ENCODE measurements at regions not wholly inside any gene's neighbourhood (a gene's known extent, or its start where the extent isn't known, plus 50 kb on each side); places are given as distances from the start of the nearest gene placed in this dataset.
"Not testable (repeated sequence)": the region's sequence is repeated elsewhere in the genome, so short reads cannot be mapped to it uniquely, and the experiment has no call there.

DNA sequence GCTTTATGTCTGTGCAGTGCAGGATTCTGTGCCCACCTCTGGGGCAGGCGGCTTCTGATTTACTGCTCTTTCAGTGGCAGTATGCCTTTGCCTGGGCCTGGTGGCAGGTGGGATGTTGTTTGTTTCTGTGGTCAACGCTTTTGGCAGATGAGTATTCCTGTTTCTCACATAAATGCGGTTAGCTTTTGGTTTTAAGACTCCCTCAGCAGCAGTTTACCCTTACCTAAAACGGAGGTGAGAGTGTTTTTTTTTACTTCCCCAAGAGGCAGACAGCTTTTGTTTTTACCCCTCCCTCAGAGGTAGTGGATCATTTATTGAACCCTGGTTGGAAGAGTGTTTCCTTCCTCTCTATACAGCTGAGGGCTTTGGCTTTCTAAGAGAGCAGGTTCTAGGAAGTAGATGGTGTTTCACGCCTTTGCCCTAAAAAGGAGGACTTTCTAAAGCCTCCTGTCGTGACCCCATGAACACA is 134.1 kb upstream of the PLSCR5 start:
- no peak for DNase-seq

- no peak for DNase-seq
Observed at GRCh38 chr3:146732325-146732724, 127.2 kb upstream of the PLSCR5 start.

GRCh38 chr3:146715170-146715569 is 110.0 kb upstream of the PLSCR5 start:
- DNase-seq = no peak

- no peak for DNase-seq
Observed at GRCh38 chr3:146712806-146713205, 107.7 kb upstream of the PLSCR5 start.

DNA sequence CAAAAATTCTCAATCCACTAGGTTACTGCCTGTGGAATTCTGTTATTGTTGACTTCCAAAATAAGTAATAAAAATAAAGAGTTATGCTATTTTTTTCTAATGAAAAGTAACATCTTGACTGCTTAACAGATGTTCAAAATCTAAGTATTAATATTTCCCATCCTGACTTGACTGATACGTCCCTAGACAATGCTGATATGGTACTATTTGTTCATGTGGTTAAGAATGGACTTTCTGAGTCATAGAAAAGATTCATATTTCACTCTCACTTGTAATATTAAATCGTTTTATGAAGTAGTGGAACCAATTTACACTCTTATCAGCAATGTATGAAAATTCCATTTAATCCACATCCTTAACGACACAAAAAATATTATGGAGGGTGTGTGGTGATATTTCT is 104.8 kb upstream of the PLSCR5 start:
- no peak for DNase-seq

- no peak for DNase-seq
Observed at GRCh38 chr3:146705225-146705624, 100.1 kb upstream of the PLSCR5 start.

GRCh38 chr3:146702237-146702636 is 97.1 kb upstream of the PLSCR5 start:
- DNase-seq = no peak

DNA sequence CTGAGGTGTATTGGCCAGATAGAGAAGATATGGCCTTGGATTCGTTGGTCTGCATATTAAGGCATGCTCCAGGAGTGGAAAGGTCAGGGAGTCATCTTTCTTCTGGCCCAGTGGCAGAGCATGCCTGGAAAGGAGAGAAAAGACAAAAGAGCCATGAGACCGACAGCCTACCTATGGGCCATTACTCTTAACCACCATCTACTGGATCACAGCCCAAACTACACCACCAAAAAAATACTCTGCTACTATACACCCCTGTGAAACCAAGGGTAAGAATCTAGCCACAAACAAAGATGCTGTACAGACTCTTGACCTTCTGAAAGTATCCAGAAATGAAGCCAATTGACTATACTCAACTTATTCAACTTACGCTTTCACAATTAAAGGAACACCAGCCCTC is 96.1 kb upstream of the PLSCR5 start:
- no peak for DNase-seq

DNA sequence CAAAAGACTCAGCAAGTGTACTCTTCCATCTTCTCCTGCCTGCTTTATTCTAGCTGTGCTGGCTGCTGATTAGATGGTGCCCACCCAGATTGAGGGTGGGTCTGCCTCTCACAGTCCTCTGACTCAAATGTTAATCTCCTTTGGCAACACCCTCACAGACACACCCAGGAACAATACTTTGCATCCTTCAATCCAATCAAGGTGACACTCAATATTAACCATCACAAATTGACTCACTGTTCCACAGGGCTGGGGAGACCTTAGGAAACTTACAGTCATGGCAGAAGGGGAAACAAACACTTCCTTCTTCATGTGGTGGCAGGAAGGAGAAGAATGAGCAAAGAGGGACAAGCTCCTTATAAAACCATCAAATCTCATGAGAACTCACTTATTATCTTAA is 94.9 kb upstream of the PLSCR5 start:
- not testable (repeated sequence) for DNase-seq

DNA sequence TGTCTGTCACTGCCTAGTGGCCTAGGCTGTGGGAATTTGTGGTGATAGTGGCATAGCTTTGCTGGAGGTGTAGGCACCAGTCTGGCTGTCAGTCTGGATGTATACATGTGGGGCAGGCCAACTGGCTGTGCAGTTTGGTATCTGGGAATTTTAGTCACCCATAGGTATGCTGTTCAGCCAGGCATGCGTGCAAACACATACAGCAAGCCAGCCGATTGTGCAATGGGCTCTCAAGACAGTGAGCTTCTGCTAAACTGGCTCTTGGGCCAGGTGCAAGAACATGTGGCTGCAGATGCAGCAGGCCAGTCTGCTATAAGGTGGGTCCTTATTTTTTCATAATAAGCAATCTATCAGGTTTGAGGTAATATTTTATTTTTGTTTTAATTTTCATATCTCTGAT is 87.1 kb upstream of the PLSCR5 start:
- no peak for DNase-seq

DNA sequence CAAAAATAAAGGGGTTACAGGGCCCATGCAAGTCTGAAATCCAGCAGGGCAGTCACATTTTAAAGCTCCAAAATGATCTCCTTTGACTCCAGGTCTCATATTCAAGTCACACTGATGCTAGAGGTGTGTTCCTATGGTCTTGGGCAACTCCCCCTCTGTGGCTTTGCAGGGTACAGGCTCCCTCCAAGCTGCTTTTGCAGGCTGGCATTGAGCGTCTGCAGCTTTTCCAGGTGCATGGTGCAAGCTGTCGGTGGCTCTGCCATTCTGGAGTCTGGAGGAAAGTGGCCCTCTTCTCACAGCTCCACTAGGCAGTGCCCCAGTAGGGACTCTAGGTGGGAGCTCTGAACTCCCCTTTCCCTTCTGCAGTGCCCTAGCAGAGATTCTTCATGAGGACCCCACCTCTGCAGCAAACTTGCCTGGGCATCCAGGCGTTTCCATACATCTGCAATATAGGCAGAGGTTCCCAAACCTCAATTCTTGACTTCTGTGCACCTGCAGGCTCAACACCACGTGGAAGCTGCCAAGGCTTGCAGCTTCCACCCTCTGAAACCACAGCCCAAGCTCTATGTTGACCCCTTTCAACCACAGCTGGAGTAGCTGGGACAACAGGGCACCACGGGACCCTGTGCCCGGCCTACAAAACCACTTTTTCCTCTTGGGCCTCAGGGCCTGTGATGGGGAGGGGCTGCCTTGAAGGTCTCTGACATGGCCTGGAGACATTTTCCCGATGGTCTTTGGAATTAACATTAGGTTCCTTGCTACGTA is 80.1 kb upstream of the PLSCR5 start:
- DNase-seq = no peak

- no peak for DNase-seq
Observed at GRCh38 chr3:146682171-146682570, 77.0 kb upstream of the PLSCR5 start.

- no peak for DNase-seq
Observed at GRCh38 chr3:146680617-146681016, 75.5 kb upstream of the PLSCR5 start.

DNA sequence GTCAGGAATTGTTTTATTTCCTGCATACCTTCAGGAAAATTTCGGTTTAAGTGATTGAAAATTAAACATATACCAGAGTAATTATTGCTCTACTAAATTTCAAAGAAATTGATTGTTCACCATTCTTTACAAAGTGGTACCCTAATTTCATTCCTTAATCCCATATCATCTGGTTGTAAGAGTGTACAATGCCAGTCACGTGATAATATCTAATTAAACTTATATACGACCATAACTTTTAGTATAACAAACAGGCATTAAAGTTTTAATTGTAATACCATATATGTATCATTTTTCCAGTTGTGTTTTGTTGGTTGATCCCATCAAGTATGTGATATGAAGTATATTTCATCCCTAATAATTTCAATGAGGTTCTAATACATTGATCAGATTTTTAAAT is 74.8 kb upstream of the PLSCR5 start:
- DNase-seq = no peak

DNA sequence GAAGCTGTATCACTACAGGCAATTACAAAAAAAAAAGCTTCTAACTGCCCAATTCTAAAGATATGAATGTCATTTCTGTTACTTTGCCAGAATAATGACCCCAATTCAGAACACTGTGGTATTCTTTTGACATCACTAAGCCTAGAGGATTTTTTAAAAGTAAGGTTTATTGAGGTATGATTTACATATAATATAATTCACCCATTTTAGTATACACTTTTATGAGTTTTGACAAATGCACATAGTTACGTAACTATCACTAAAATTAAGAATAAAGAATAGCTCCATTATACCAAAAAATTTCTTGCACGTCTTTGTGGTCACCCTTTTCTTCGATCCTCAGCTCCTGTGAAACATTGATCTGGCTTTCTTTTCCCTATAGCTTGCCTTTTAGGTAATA is 74.0 kb upstream of the PLSCR5 start:
- DNase-seq = no peak

DNA sequence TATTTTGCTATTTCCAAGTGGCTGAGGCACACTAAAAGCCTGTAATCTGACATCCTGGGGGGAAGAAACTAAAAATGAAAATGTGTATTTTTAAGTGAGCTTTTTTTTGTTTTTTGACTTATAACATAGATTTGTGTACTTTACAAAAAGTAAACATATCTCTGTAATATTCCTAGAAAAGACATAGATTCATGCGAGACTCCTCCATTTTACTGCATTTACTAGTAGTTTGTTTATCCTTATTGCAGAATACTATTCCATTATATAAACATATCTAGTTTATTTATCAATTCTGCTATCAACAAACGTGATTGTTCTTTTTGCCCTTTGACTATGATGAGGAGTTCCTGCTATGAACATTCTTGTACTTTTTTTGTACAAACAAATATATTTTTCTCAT is 67.8 kb upstream of the PLSCR5 start:
- no peak for DNase-seq

DNA sequence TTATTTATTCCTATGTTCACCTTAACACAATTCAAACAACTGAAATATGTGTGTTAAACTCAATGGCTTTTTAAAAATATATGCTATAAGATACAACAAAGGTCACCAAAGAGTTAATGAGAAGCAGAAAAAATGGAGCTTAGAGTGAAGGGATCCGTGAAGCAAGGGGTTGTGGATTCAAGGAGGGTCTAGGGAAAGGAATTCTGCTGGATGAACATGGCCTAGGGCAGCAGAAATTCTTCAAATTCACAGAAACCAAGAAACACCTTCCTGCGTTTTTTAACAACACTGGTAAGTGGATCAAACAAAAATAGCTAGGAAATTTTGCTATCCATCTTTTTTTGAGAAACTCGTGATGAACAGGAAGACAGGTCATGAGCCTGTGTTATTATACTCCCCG is 59.3 kb upstream of the PLSCR5 start:
- DNase-seq = no peak

- DNase-seq = no peak
Observed at GRCh38 chr3:146658841-146659240, 53.7 kb upstream of the PLSCR5 start.

DNA sequence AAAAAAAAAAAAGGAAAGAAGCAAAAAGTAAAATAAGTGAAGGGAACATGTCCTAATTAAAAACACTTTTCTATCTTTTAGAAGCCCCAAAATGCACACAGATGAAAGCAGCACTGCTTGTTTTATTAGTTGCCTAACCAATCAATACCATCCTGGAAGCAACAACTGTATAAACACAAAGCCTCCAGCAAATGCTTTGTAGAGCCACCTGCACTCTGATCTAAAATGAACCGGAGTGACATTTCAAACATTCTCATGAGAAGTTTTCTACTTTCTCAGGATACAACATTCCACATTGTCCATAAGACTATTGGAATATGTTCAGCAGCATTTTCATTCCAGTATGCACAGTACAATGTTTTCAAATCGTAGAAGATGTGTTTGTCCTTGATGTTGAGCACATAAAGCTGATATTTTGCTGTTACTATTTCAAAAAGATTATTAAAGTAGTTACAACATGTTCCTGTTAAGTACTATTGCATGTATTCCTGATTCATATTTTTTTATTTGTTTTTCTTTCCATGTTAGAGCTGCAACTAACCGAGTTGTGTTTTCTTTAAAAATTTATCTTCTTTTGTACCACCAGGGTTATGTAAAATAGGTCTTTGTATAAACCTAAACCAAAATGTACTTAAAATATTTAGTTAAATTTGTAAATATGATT is 50.3 kb upstream of the PLSCR5 start:
- DNase-seq = no peak

Measured in cerebellar nuclear complex (tissue), 1 donor.